PC-3 (cell line): ENCODE measurements at regions not wholly inside any gene's neighbourhood (a gene's known extent, or its start where the extent isn't known, plus 50 kb on each side); places are given as distances from the start of the nearest gene placed in this dataset.

Experiments used
- ATAC-seq: fragments of 200-7000 bp; cut with Tn5 transposase; 2 replicates; pipeline ENCODE4 v1.9.1; 2020; ENCODE audit warnings: mild to moderate bottlenecking, moderate library complexity
- BruUV-seq: library from RNA; stranded (reverse); fragments of 400-500 nt; replicated peaks from 2 replicates; lab custom pipeline; 2021; lab: Mats Ljungman, UMichigan
- CTCF ChIA-PET: fragments of 300-600 bp; sonication (Branson Sonifier 250); formaldehyde crosslinking; loops from one replicate; lab custom pipeline; 2022; ENCODE audit warnings: antibody characterized with exemption; lab: Charles Lee
- POLR2A ChIA-PET: fragments of 300-600 bp; sonication (Branson Sonifier 250); formaldehyde crosslinking; loops from one replicate; lab custom pipeline; 2022; ENCODE audit warnings: antibody characterized with exemption; ENCODE audit not compliant: unreplicated experiment; lab: Charles Lee
- DNase-seq: peaks from one replicate; pipeline ENCODE4 v3.0.0-alpha.2; 2015
- H2AFZ ChIP-seq: fragments of 300-600 bp; sonication (generic); 2 replicates; pipeline ENCODE4 v1.6.0; 2016; ENCODE audit warnings: antibody characterized with exemption, low read length
- H3F3A ChIP-seq: fragments of 300-600 bp; sonication (generic); one replicate; pipeline ENCODE4 v1.6.0; 2017; ENCODE audit warnings: antibody characterized with exemption, low read length, control low read depth, mild to moderate bottlenecking; ENCODE audit not compliant: unreplicated experiment
- H3K27ac ChIP-seq: fragments of 300-600 bp; sonication (generic); 2 replicates; pipeline ENCODE4 v1.5.1; 2016; ENCODE audit warnings: mild to moderate bottlenecking, low read length
- H3K27me3 ChIP-seq: fragments of 300-600 bp; sonication (generic); 2 replicates; pipeline ENCODE4 v1.6.1; 2016; ENCODE audit warnings: low read length, mixed read lengths
- H3K36me3 ChIP-seq: fragments of 300-600 bp; sonication (generic); 2 replicates; pipeline ENCODE4 v1.6.1; 2016; ENCODE audit warnings: low read depth, mixed run types, low read length, mixed read lengths
- H3K4me1 ChIP-seq: fragments of 300-600 bp; sonication (generic); 2 replicates; pipeline ENCODE4 v1.5.1; 2016; ENCODE audit warnings: low read length; ENCODE audit not compliant: insufficient read depth
- H3K4me2 ChIP-seq: fragments of 300-600 bp; sonication (generic); 2 replicates; pipeline ENCODE4 v1.6.0; 2016; ENCODE audit warnings: low read length
- H3K4me3 ChIP-seq: fragments of 300-600 bp; sonication (generic); 2 replicates; pipeline ENCODE4 v1.5.1; 2016; ENCODE audit warnings: mild to moderate bottlenecking, low read length, mixed read lengths
- H3K79me2 ChIP-seq: fragments of 300-600 bp; sonication (generic); 2 replicates; pipeline ENCODE4 v1.6.1; 2017; ENCODE audit warnings: low read length, mixed read lengths
- H3K9ac ChIP-seq: fragments of 300-600 bp; sonication (generic); 2 replicates; pipeline ENCODE4 v1.6.0; 2016; ENCODE audit warnings: mild to moderate bottlenecking, low read length
- H3K9me2 ChIP-seq: fragments of 300-600 bp; sonication (generic); replicated peaks from 2 replicates; pipeline ENCODE4 v1.6.1; 2016; ENCODE audit warnings: mixed run types, low read length, mixed read lengths
- H3K9me3 ChIP-seq: fragments of 300-600 bp; sonication (generic); 2 replicates; pipeline ENCODE4 v1.6.1; 2016; ENCODE audit warnings: low read length, mixed read lengths
- H4K20me1 ChIP-seq: fragments of 300-600 bp; sonication (generic); 2 replicates; pipeline ENCODE4 v1.6.1; 2016; ENCODE audit warnings: low read length, mixed read lengths
- EZH2 ChIP-seq: fragments of 300-600 bp; sonication (generic); IDR thresholded peaks from one replicate; pipeline ENCODE4 v1.6.1; 2017; ENCODE audit warnings: antibody characterized with exemption, mild to moderate bottlenecking, low read length; ENCODE audit not compliant: unreplicated experiment
- EZH2phosphoT487 ChIP-seq: fragments of 300-600 bp; sonication (generic); IDR thresholded peaks from 2 replicates; pipeline ENCODE4 v1.6.1; 2018; ENCODE audit warnings: mild to moderate bottlenecking, antibody characterized with exemption, low read length, borderline replicate concordance
- intact Hi-C: fragments of 100-400 bp; cut with micrococcal nuclease; formaldehyde crosslinking; loops from 2 replicates; pipeline ENCODE4 v1.9.0; 2023
- TF ChIP-seq, protein P1 (sequence below): fragments of 300-600 bp; sonication (generic); conservative IDR thresholded peaks from 2 replicates; pipeline ENCODE4 v1.5.1; 2017; ENCODE audit warnings: antibody characterized with exemption, low read depth, mild to moderate bottlenecking, low read length

DNA sequence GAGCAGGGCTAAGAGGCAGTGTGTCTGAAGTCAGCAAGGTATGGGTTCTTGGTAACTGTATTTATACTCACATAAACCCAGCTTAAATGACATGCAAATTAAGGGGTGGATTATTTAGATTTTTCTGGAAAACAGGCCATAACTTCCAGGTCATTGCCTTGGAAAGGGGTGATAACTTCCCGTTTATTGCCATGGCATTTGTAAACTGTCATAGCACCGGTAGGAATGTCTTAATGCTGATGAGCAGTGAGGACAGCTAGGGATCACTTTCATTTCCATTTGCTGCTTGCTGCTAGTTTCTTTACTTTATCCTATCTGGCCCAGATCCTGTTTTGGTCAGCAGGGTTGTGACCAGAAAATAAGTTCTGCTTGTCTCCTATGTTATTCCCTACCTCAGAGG is 1336.7 kb downstream of the CDH11 start:
- no peaks in the 10 kb centered on the region for H3K9me2 ChIP-seq
- no peaks in the 10 kb centered on the region for H4K20me1 ChIP-seq
- H3K4me1 ChIP-seq = no peaks in the 10 kb centered on the region
- no peaks in the 10 kb centered on the region for H3K36me3 ChIP-seq
- POLR2A ChIA-PET = no interaction called here
- H3K27me3 ChIP-seq = no peaks in the 10 kb centered on the region
- H3K4me3 ChIP-seq = no peak overlapping the region
- H3K79me2 ChIP-seq = no peaks in the 10 kb centered on the region
- no peak overlapping the region for H2AFZ ChIP-seq
- H3F3A ChIP-seq = no peaks in the 10 kb centered on the region
- H3K4me2 ChIP-seq = no peak overlapping the region
- DNase-seq (no peak), ATAC-seq (no peak)
- H3K9ac ChIP-seq = no peak overlapping the region
- CTCF ChIA-PET = no interaction called here
- no peak overlapping the region for H3K27ac ChIP-seq
- BruUV-seq = no TSS peak
- intact Hi-C loops = no loop called here
- no peaks in the 10 kb centered on the region for H3K9me3 ChIP-seq
- TF ChIP-seq, protein P1, sequence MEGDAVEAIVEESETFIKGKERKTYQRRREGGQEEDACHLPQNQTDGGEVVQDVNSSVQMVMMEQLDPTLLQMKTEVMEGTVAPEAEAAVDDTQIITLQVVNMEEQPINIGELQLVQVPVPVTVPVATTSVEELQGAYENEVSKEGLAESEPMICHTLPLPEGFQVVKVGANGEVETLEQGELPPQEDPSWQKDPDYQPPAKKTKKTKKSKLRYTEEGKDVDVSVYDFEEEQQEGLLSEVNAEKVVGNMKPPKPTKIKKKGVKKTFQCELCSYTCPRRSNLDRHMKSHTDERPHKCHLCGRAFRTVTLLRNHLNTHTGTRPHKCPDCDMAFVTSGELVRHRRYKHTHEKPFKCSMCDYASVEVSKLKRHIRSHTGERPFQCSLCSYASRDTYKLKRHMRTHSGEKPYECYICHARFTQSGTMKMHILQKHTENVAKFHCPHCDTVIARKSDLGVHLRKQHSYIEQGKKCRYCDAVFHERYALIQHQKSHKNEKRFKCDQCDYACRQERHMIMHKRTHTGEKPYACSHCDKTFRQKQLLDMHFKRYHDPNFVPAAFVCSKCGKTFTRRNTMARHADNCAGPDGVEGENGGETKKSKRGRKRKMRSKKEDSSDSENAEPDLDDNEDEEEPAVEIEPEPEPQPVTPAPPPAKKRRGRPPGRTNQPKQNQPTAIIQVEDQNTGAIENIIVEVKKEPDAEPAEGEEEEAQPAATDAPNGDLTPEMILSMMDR = no peak
- TF ChIP-seq EZH2phosphoT487 (no peak), EZH2 (no peak)

DNA sequence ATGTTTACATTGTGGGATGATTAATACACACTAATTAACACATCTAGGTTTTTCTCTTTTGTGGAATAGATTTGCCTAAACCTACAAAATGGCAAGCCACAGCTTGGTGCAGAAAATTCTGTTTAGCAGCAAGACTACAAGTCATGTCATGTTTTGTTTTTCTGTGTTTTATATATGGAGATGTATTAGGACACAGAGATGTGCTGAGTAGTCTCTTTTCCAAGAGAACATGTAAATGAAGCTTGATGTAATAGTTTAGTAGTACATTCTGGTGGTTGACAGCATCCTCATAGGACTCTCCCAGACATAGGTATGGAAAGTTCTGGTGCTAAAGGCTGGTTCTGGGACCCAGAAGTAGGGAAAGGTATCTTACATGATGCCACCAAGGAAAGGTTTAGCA is 1345.4 kb downstream of the CDH11 start:
- POLR2A ChIA-PET = no interaction called here
- CTCF ChIA-PET = no interaction called here
- DNase-seq = no peak
- Histone ChIP-seq H3K79me2 (no peaks in the 10 kb centered on the region), H3K27me3 (no peaks in the 10 kb centered on the region), H3K9me3 (no peaks in the 10 kb centered on the region), H4K20me1 (no peaks in the 10 kb centered on the region), H3K36me3 (no peaks in the 10 kb centered on the region), H3K4me1 (no peaks in the 10 kb centered on the region), H3K4me2 (no peak overlapping the region), H3F3A (no peaks in the 10 kb centered on the region), H2AFZ (no peak overlapping the region), H3K27ac (no peak overlapping the region), H3K9me2 (no peaks in the 10 kb centered on the region), H3K9ac (no peak overlapping the region), H3K4me3 (no peak overlapping the region)
- intact Hi-C loops = no loop called here
- no peak for ATAC-seq
- TF ChIP-seq EZH2phosphoT487 (no peak), EZH2 (no peak)
- TF ChIP-seq, protein P1 = no peak
- BruUV-seq = no TSS peak

DNA sequence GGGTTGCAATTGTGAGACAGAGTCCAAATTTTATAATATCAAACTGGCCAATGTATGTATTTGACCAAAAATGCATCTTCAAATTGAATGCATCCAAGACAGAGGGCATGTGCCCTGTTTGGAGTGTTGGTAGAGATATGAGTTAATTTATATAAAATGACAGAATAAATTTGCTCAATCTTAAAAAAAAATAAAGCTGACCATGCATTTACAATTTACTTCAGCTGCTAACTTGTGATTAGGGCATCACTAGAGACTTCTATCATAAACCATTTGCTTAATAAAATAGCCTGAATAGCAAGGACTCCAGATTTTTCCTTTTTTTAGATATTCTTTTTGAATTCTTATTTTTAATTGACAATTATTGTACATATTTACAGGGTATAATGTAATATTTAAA is 1345.8 kb downstream of the CDH11 start:
- no peak overlapping the region for H3K27ac ChIP-seq
- H3K9me3 ChIP-seq = no peaks in the 10 kb centered on the region
- ChIA-PET POLR2A (no interaction called here), CTCF (no interaction called here)
- no TSS peak for BruUV-seq
- intact Hi-C loops = no loop called here
- DNase-seq = no peak
- no peaks in the 10 kb centered on the region for H4K20me1 ChIP-seq
- no peak overlapping the region for H3K4me2 ChIP-seq
- no peak for ATAC-seq
- no peaks in the 10 kb centered on the region for H3F3A ChIP-seq
- no peak for TF ChIP-seq EZH2
- H3K4me3 ChIP-seq = no peak overlapping the region
- H3K9ac ChIP-seq = no peak overlapping the region
- H3K27me3 ChIP-seq = no peaks in the 10 kb centered on the region
- no peaks in the 10 kb centered on the region for H3K9me2 ChIP-seq
- H3K79me2 ChIP-seq = no peaks in the 10 kb centered on the region
- no peaks in the 10 kb centered on the region for H3K36me3 ChIP-seq
- H3K4me1 ChIP-seq = no peaks in the 10 kb centered on the region
- H2AFZ ChIP-seq = no peak overlapping the region
